Activated CD8-positive, alpha-beta memory T cell treated with anti-CD3 and anti-CD28 coated beads, Interleukin-2, amount 10 ng/mL, durations not matched to agents 7 days and 5 days (primary cell): ENCODE measurements at regions not wholly inside any gene's neighbourhood (a gene's known extent, or its start where the extent isn't known, plus 50 kb on each side); places are given as distances from the start of the nearest gene placed in this dataset.

Experiments
- ATAC-seq: fragments of 150-1000 bp; cut with Tn5 transposase; one replicate; pipeline ENCODE4 v1.10.0; 2021; ENCODE audit warnings: moderate library complexity
- CTCF ChIA-PET: fragments of 350-600 bp; sonication (Branson Sonifier 250); formaldehyde crosslinking; loops from one replicate; lab custom pipeline; 2021; ENCODE audit warnings: antibody characterized with exemption; lab: Charles Lee
- DNase-seq: peaks from one replicate; pipeline ENCODE4 v3.0.0-alpha.2; 2020
- H3K27ac Mint-ChIP-seq: one replicate; pipeline ENCODE4 v1.8.0; 2021; ENCODE audit warnings: mild to moderate bottlenecking, mixed read lengths
- H3K27me3 Mint-ChIP-seq: one replicate; pipeline ENCODE4 v1.8.0; 2021; ENCODE audit warnings: mixed read lengths
- H3K36me3 Mint-ChIP-seq: one replicate; pipeline ENCODE4 v1.8.0; 2021; ENCODE audit warnings: mild to moderate bottlenecking, mixed read lengths
- H3K4me1 Mint-ChIP-seq: one replicate; pipeline ENCODE4 v1.8.0; 2021; ENCODE audit warnings: mixed read lengths
- H3K4me3 Mint-ChIP-seq: one replicate; pipeline ENCODE4 v1.8.0; 2021; ENCODE audit warnings: mild to moderate bottlenecking, moderate library complexity, mixed read lengths
- H3K9me3 Mint-ChIP-seq: one replicate; pipeline ENCODE4 v1.8.0; 2022; ENCODE audit warnings: low read depth, mixed read lengths

DNA sequence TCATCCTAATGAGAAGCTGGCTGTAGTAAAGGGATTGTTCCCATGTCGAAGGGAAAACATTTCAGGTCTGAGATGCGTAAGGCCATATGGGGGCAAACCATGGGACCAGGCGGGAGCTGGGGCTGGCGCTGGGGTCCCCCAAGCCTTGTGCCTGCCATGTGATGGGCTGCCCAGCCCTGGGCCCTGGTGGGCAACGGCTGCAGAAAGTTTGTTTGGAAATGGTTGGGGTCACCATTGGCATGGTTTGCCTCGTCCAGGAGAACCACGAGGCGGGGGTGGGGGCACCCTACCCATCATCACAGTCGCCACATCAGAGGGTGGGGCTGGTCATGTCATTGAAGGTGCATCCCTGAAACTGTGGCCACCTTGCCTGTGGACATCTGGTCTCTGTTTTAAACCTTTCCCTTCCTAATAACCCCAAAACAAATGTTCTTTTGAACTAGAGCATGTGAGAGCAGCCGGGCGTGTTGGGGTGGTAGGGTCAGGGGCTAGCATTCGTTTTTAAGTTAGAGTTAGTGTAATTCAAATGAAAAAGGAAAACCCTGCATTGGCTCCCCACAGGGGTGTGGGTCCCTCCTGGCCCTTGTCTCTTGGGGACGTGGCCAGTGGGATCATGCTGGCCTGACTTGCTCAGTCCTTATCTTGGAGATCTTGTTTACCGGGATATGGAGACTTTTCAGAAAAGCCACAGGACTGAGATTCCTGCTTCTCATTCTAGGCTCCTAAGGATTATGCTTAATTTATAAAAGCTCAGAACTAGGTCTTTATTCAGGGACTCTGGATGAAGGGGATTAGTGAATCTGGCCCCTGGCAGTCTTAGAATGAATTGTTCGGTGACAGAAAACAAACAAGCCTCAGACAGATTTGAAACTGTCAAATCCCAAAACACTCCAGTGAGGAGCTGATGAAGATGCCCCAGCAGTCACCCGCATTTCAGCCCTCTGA is 98.5 kb downstream of the CTTN start:
- H3K27ac Mint-ChIP-seq: no peak overlapping the region
- CTCF ChIA-PET: no interaction called here
- DNase-seq: no peak
- no peak for ATAC-seq
- H3K4me1 Mint-ChIP-seq: no peaks in the 10 kb centered on the region
- H3K9me3 Mint-ChIP-seq: no peaks in the 10 kb centered on the region
- no peaks in the 10 kb centered on the region for H3K36me3 Mint-ChIP-seq
- no peak overlapping the region for H3K4me3 Mint-ChIP-seq
- no peaks in the 10 kb centered on the region for H3K27me3 Mint-ChIP-seq

DNA sequence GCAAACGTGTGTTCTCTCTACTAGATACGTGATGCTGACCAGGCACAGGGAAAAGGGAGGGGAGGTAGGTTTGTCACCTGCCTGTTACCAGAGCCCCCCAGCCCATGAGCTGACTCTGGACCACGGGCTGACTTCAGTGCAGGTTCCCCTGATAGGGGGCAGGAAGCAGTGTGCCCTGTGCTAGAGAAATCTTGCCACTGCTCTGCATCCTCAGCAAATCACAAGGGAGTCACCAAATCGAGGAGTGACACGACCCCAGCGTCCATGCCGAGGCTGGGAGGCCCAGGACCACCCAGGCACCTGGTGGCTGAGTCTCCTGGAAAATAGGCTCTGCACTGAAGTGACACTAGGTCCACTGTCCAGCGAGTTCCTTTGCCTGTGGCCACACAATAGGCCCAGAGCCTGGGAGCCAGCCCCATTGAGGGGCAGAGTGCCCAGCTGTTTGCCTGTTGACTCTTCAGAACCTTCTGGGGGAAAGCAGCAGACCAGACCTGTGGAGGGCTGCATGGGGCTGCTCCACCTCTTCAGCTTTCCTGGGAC is 99.3 kb downstream of the CTTN start:
- Mint-ChIP-seq H3K36me3 (no peaks in the 10 kb centered on the region), H3K9me3 (no peaks in the 10 kb centered on the region), H3K4me1 (no peaks in the 10 kb centered on the region), H3K27me3 (no peaks in the 10 kb centered on the region), H3K27ac (no peak overlapping the region), H3K4me3 (no peak overlapping the region)
- CTCF ChIA-PET: no interaction called here
- DNase-seq (no peak), ATAC-seq (no peak)

DNA sequence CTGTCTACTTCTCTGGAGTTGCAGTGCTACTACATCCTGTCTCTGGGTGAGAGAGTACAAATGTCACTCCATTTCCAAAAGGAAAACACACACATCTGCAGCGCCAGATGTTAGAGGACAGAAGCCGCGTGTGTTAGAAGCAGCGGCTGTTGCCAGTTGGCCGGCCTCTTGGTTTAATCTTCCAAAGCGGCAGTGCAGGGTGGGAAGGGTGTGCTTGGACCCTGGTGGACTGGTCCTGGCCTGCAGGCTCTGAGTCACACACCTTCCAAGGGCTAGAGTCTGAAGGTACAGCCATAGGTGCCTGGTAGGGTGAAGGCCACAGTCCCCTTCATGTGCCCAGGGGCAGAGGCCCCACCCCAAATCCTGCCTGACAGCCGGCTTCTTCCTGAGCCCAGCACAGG is 99.8 kb downstream of the CTTN start:
- H3K9me3 Mint-ChIP-seq: no peaks in the 10 kb centered on the region

DNA sequence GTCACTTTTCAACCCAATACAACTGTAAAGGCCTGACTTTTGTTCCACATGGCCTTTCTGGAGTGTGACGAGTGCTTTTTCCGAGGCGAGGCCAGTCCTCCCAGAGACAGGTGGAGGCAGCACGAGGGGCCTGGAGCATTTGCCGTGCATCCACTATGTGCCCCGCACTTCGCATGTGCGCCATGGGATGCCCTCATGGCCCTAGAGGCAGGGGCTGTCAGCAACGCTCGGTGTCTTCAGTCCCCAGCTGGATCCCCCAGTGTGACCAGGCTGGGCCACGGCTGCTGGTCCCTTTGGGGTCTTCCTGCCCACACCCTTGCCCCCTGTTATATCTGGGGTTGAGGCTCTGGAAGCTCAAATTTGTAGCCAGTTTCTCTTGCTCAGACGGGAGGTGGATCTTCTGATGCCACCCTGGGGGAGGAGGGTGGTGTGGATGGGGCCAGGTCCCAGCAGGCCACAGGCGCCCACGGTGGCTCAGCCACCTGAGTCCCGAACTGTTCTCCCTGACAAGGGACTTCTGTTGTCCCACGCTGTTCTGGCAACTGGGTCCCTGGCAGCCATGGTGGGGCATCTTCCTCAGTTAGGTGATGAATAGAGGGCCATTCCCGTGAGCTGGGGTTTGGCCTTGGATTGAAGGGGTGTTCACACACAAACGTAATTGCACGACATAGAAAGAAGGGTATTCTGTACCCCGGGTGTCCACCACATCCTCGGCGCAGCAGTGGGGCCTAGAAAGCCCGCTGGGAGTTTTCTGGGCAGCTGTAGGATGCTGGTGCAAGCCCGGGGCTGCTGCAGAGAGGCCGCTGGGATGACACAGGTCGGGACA is 100.9 kb downstream of the CTTN start:
- no peaks in the 10 kb centered on the region for H3K9me3 Mint-ChIP-seq
- no peaks in the 10 kb centered on the region for H3K4me1 Mint-ChIP-seq
- no peak overlapping the region for H3K4me3 Mint-ChIP-seq
- no peaks in the 10 kb centered on the region for H3K27me3 Mint-ChIP-seq
- ATAC-seq (no peak), DNase-seq (no peak)
- H3K27ac Mint-ChIP-seq: no peak overlapping the region
- no peaks in the 10 kb centered on the region for H3K36me3 Mint-ChIP-seq
- CTCF ChIA-PET: no interaction called here

More for the DNA sequence above, 99.8 kb downstream of the CTTN start:
- Mint-ChIP-seq H3K4me1 (no peaks in the 10 kb centered on the region), H3K4me3 (no peak overlapping the region), H3K27me3 (no peaks in the 10 kb centered on the region), H3K36me3 (no peaks in the 10 kb centered on the region), H3K27ac (no peak overlapping the region)
- CTCF ChIA-PET: no interaction called here
- ATAC-seq (no peak), DNase-seq (no peak)

DNA sequence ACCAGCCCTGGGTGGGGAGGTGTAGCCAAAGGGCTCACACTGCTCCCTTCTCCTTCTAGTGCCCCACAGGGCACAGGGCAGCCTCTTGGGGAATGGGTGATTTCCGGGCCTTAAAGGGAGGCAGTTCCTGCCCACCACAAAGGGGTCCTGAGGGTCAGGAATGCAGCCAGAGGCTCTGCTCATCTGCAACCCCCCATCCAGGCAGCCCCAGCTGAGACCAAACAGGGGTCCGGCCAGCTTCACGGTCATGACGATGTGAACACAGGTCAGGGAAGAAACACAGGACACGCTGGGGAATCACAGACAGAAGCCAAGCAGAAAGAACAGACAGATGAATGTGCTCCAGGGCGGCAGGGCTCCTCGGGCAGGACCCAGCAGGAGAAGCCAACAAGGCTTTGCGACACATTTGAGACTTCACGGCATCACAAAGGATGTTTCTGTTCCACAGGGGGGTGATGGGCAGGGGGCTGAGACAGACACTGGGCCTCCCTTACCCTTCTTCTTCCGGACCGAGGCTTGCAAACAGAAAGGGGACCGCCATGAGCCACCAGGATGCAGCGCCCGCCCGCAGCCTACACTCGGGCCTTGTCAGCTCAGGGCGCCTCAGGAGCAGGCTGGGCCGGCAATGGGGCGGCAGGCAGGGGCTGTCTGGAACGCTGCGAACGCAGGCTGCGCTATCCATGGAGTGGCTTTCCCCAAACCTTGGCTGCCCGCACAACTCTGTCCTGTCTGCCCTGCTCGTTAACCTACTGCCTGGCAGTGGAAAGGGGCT is 101.9 kb downstream of the CTTN start:
- no peaks in the 10 kb centered on the region for H3K4me1 Mint-ChIP-seq
- H3K9me3 Mint-ChIP-seq: no peaks in the 10 kb centered on the region
- no peaks in the 10 kb centered on the region for H3K36me3 Mint-ChIP-seq
- DNase-seq (no peak), ATAC-seq (no peak)
- CTCF ChIA-PET: no interaction called here
- no peak overlapping the region for H3K27ac Mint-ChIP-seq
- H3K4me3 Mint-ChIP-seq: no peak overlapping the region
- H3K27me3 Mint-ChIP-seq: no peaks in the 10 kb centered on the region

DNA sequence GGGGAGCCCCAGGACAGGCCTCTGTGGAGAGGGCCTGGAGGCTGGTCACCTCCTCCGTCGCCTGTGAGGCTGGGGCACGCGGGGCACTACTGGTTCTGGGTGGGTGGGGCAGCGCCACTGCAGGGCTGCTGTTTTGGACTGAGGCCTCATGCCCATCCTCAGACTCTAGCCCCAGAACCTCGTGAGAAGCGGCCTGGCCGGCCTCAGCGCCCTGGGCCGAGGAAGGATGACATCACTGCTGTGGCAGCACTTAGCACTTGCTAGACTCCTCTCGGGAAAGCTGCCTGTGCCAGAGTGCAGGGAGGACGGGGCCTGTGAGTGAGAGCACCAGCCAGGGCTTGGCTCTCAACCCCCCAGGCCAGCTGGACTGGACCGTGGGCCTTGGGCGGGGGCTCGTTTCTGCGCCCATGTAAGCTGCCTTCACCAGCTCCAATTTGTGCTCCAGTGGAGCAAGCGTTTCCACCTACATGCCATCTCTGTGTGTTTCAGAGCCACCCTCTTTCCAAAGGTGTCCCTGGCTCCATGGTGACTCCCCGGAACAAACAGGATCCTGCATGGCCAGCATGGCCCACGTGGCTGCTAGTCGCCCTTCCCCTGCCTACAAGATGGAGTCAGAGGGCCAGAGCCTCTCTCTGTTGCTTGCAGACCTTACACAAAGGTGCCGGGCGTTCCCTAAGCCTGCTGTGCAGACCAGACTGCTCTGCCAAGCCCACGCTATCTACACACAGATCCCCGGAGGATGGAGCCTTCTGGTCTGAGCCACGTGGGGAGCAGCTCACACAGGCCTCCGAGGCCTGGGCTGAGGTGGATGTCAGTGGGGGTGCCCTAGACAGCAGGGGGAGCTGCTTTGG is 102.9 kb downstream of the CTTN start:
- DNase-seq (no peak), ATAC-seq (no peak)
- Mint-ChIP-seq H3K27me3 (no peaks in the 10 kb centered on the region), H3K36me3 (no peaks in the 10 kb centered on the region), H3K27ac (no peak overlapping the region), H3K4me3 (no peak overlapping the region), H3K9me3 (no peaks in the 10 kb centered on the region), H3K4me1 (no peaks in the 10 kb centered on the region)
- CTCF ChIA-PET: no interaction called here

DNA sequence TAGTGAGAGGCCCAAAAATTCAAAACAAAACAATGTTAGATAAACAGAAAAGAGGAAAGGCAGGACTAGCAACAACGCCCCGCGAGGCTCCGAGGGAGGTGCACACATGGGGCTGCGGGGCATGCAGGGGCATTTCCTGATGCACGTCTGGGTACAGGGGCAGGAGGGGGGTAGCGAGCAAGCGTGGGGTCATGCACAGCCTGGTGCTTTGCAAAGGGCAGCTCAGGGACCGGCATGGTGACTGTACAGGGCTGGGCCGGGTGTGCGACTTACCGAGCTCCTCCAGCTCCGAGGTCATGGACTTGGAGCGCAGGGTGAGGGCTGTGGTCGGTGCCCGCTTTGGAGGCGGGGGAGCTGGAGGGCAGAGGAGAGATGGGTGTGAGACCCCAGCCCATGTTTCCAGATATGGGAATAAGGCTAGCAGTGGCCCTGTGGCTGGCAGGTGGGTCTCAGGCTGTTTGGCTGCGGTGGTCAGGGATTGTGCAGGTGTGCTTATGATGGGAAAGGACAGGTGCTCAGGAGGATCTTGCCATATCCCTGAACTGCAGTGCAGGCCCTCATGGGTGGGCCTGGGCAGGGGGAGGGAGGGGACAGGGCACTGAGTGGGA is 103.7 kb downstream of the CTTN start:
- Mint-ChIP-seq H3K4me1 (no peaks in the 10 kb centered on the region), H3K27ac (no peak overlapping the region), H3K36me3 (no peaks in the 10 kb centered on the region), H3K9me3 (no peaks in the 10 kb centered on the region), H3K27me3 (no peaks in the 10 kb centered on the region), H3K4me3 (no peak overlapping the region)
- ATAC-seq: no peak
- no peak for DNase-seq
- CTCF ChIA-PET: no interaction called here

DNA sequence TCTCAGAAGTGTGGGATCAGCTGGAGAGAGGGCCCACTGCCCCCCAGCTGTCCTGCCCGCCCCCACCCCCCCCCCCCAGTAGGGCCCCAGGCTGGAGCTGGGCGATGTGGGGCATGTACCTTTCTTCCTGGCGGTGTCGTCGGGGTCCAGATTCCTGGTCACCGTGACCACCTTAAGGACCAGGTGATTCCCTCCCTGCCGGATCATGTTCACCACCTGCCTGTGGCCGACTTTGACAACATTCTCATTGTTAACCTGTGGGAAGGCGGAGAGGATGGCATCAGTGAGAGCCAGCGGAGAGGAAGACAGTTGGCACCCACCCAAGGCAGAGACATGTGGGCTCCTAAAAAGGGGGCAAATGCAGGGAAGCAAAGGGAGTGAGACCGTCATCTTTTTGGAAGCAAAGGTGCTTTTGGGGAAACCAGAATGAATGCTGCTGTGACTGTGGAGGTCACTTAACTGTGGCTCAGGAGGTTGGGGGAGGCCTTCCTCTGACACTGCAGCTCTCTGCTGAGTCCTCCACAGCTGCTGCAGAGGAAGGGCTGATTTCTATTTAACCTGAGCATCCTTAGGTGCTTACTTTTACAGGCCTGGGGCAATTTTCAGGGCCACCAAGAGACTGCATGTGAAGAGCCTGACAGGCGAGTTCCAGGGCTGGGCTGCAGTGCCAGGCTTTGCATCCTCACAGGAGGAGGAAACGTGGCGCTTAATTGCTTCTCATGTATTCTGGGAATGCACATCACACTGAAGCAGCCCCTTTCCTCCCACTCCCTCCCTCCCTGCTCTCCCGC is 104.5 kb downstream of the CTTN start:
- no peak overlapping the region for H3K4me3 Mint-ChIP-seq
- no peaks in the 10 kb centered on the region for H3K27me3 Mint-ChIP-seq
- no peaks in the 10 kb centered on the region for H3K9me3 Mint-ChIP-seq
- H3K27ac Mint-ChIP-seq: no peak overlapping the region
- CTCF ChIA-PET: no interaction called here
- no peaks in the 10 kb centered on the region for H3K4me1 Mint-ChIP-seq
- DNase-seq: no peak
- ATAC-seq: no peak
- no peaks in the 10 kb centered on the region for H3K36me3 Mint-ChIP-seq

DNA sequence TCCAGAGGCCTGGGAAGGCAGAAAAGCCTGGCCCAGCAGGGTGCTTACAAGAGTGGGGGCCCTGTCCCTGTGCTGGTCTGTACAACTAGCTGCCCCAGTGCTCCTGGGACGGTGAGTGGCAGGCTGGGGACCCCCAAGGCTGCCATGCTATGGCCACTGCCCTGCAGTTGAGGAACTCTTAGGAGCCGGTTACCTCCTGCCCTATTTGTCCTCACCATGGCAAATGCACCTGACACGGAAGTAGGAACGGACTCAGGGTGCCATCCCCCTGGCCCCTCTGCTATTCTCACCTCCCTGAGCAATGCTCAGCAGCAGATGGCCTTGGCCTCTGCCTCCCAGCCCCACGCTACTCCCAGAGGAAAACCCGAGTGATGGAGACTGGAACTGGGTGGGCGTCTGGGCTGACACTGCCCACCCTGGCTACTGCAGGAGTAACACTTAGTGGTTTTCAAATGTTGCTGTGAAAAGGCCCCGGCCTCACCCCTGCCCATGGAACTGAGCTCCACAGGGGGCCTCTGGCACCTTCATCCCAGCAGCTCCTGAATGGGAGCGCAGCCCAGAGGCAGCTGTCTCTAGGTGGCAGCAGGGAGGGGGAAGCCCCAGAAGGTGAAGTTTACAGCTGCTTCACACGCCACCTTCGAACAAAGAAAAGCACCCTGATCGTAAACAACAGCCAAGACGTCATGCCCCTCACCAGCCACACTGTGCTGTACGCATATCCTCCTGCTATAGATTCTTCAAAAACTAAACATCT is 105.3 kb downstream of the CTTN start:
- Mint-ChIP-seq H3K36me3 (no peaks in the 10 kb centered on the region), H3K27me3 (no peaks in the 10 kb centered on the region), H3K27ac (no peak overlapping the region), H3K4me3 (no peak overlapping the region), H3K4me1 (no peaks in the 10 kb centered on the region), H3K9me3 (no peaks in the 10 kb centered on the region)
- ATAC-seq: no peak
- no peak for DNase-seq
- CTCF ChIA-PET: no interaction called here

DNA sequence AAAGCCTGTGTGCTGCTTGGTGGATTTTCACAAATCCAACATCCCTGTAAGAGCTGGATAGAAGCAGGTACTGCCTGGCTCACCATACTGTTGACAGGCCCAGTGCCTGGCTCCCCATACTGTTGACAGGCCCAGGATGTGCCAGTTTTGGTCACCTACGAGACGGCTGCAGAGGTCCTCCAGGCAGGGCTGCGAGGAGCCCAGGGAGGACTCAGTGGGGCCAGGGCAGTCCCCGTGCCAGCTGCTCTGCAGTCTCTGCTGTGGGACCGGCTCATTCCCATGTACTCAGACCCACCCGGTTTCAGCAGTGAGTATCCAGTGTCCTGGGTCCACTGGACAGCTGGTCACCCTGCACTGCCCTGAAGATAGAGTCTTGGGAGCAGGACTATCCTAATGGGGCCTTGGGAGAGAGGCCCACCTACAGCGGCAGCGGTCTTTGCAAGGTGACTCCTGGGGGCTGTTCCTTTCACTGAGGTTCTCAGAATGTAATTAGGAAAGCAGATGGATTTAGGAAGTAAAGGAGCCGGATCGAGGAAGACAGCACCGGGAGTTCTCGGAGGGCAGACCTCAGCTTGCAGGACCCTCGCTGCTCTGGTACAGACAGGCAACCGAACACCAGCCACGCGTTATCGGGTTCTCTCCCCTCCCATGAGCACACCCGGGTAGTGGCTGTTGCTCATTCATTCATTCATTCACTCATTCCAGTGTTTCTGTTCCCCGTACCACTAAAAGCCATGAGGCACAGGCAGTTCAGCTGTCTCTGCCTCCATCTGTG is 106.1 kb downstream of the CTTN start:
- H3K4me3 Mint-ChIP-seq: no peak overlapping the region
- no peaks in the 10 kb centered on the region for H3K4me1 Mint-ChIP-seq
- no peak for DNase-seq
- no peak overlapping the region for H3K27ac Mint-ChIP-seq
- H3K36me3 Mint-ChIP-seq: no peaks in the 10 kb centered on the region
- H3K27me3 Mint-ChIP-seq: no peaks in the 10 kb centered on the region
- H3K9me3 Mint-ChIP-seq: no peaks in the 10 kb centered on the region
- ATAC-seq: no peak
- CTCF ChIA-PET: no interaction called here

DNA sequence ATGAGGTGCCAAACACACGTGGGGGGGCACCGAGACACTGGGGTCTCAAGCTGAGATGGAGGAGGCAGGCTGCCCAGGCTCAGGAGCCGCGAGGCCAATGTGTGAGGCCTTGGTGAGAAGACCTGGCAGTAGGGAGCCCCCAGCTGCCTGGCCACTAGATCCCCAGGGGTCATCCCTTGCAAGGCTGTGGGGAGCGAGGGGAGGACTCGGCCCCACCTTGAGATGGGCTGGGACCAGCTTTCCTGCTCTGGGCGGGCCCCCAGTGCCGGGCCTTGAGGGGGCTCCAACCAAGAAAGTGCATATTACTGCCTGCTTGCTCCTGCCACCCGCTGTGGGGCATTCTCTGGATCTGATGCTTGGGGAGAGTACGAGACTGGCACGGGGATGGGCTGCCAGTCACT is 107.0 kb downstream of the CTTN start:
- Mint-ChIP-seq H3K36me3 (no peaks in the 10 kb centered on the region), H3K9me3 (no peaks in the 10 kb centered on the region), H3K27me3 (no peaks in the 10 kb centered on the region), H3K27ac (no peak overlapping the region), H3K4me1 (no peaks in the 10 kb centered on the region), H3K4me3 (no peak overlapping the region)
- ATAC-seq: no peak
- CTCF ChIA-PET: no interaction called here
- DNase-seq: no peak
